H54 (cell line): ENCODE measurements at regions not wholly inside any gene's neighbourhood (a gene's known extent, or its start where the extent isn't known, plus 50 kb on each side); places are given as distances from the start of the nearest gene placed in this dataset.

Experiments used
- DNase-seq: peaks from one replicate; pipeline ENCODE4 v3.0.0; 2011; ENCODE audit warnings: low spot score, mixed read lengths; ENCODE audit not compliant: insufficient read length
- FAIRE-seq: peaks from 3 replicates; lab custom pipeline; 2011; peaks lifted over from hg19 to GRCh38; lab: Jason Lieb, UNC
- POLR2A ChIP-seq: IDR thresholded peaks from 2 replicates; pipeline ENCODE4 v1.6.1; 2011; ENCODE audit warnings: low read depth, mild to moderate bottlenecking, low read length

DNA sequence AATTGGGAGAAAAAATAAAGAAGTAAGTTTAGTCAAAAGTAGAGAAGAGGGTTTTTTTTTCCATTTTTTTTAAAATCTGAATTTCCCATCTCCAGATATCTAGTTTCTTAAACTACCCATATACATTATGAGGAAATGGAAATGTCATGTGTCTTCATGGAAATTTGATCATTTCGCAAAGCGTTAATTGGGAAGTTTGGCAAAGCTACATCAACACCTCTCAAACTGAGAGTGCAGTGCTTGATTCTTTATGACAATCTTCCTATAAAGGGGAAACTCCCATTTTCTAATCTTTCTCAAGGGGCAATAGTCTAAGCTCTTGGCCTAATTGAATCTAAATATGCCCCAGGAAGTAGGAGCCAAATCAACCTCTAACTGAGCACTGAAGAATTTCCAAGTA is 110.4 kb upstream of the INHBA start:
- no peak for TF ChIP-seq POLR2A
- no peak for FAIRE-seq
- no peak for DNase-seq

DNA sequence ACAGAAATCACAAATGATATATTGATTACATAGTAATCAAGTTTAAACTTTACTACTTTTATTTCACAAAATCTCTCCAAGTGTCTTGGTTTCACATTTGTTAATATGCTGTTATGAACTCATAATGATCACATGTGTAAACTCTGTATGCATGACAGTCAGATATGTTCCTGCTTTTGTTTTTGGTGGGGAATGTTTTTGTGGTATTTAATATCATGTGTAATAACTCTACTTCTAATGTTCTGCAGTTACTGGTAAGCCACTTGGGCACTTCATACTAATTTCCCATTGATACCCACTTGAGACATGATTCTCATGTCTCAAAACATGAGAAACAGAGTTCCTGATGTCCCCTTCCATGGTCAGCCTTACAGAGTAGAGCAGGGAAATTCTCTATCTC is 109.1 kb upstream of the INHBA start:
- DNase-seq: no peak
- no peak for TF ChIP-seq POLR2A
- no peak for FAIRE-seq

DNA sequence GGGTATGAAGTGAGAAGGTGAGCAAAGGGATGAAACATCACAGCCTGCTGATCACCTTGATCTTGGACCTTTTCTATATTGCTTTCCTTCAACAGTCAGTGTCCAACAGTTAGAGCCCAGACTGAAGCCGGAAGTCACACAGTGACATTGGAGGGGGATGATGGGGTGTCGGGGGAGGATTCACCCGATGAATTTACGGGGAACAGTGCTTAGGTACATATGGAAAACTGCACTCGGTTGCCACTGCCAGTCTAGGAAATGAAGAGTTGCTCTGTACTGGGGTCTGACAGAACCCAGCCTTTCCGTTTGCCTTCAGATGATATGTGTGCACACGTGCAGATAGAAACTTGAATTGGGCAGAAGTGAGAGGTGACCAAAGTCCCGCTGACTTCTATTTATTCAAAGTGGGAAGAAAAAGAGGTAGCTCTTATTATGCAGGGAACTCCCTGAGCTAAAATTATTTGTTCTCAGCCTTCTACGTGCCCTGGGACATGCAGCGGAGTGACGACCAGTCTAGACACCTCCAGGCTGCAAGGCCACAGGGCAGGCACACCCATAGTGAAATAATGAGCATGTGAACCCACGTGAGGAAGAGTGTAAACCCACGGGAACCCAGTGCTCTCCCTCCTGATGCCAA is 107.2 kb upstream of the INHBA start:
- FAIRE-seq (no peak), DNase-seq (no peak)
- TF ChIP-seq POLR2A: no peak

DNA sequence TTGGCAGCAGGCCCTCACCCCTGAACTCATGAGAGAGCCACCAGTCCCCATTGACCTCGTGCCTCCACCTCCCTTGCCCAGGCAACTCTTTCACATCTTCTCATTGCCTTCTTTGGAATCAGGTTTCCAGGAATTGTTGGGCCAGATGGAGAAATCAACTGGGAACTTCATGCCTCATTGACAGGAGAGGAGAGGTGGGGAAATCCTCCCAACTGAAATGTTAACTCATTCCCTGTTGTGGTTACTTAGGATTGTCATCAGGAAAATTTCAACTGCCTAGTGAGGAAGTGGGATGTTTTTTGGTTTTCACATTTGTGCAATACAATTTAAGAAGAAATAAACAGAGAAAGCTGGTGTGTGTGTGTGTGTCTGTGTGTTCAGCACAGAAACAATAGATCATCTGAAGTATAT is 106.6 kb upstream of the INHBA start:
- DNase-seq (no peak), FAIRE-seq (no peak)
- TF ChIP-seq POLR2A: no peak

DNA sequence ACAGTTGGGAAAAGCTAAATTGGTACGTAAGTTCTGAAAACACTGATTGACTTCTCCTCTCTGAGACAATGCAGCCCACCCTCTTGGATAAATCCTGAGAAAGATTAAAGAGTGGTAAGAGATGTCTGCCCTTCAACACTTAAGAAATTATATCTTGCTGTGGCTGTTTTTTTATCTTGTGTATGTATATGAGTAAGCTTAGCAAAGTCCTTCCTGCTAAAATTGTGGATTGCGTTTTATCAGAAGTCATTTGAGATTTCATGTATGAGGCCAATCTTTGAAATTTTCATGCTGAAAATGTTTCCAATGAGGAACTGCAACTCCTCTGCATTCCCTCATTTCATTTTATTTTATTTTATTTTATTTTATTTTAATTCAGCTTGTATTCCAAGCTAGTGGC is 106.2 kb upstream of the INHBA start:
- FAIRE-seq (no peak), DNase-seq (no peak)
- no peak for TF ChIP-seq POLR2A

DNA sequence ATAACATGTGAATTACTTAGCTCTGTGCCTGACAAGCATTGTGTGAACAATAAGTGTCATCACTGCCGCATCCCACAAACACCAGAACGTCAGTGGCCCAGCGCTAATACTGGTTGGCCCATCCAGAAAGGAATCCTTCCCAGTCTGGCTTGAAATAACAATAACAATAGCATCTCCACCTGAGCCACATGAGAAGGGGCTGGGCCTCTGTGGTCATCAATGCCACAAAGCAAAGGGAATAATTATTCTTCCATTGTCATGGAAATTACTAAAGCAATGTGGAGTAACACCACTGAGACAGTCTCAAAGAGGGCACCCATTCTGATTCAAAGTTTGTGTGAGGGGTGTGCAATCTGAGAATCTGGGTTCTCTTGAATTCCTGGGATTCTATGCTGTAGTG is 105.7 kb upstream of the INHBA start:
- DNase-seq (no peak), FAIRE-seq (no peak)
- no peak for TF ChIP-seq POLR2A

DNA sequence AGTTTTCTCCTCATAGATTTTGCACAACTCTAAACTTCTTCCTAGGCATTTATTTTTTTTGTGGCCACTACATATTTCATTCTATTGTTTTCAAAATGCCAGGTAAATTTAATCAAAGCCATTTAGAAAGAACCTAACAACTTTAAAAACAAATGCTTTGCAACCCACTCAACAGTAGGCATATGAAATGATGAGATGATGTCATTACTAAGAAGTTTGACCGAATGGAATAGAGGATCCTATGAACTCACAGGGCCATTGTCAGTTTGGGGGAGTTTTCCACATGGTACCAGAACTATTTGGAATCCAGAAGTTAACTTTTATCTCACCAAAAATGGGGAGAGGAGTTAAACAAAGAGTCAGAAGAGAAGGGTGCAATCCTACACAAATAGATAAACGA is 100.7 kb upstream of the INHBA start:
- TF ChIP-seq POLR2A: no peak
- FAIRE-seq: no peak
- no peak for DNase-seq

DNA sequence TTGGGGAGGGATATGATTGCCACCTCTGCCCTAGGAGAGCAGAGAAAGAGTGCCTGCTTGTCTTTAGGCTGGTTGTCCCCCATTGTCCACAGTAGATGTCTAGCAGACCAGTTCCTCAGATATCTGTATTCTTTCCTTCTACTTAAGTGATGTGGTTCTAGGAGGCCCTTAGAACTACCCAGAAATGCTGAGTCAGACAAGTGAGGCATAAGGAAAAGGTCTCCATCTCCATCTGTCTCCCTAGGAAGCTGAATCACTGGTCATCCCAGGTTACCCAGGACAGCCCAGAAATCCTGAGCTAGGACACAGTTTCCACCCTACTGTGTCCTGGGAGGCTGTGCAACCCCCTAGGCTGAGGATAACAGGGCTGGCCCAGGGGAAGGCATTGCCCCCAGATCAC is 93.4 kb upstream of the INHBA start:
- no peak for TF ChIP-seq POLR2A
- DNase-seq (no peak), FAIRE-seq (no peak)

DNA sequence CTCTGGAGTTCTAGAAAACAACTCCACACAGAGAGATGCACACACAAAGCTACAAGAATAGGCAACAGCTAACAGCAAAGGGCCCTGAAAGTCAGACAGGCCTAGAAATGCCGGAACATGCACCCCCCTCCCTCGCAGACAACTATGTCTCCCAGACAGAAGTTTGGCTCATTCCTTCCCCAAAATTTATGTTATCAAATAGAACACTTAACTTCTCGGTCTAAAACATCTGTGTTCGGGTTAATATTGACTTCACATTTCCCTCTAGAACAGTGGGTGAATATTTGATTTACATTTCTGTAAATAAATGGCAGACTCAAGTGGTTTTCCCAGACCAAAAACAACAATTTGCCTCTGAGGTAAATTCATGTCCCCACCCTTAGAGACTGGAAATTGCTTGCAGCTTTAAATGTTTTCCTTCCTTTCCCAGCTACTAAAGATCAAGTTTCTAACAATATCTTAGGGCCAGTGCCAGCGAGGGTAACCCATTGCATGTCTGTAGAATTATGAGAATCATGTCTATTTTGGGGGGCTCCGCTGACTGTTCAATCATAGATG is 92.5 kb upstream of the INHBA start:
- FAIRE-seq (no peak), DNase-seq (no peak)
- TF ChIP-seq POLR2A: no peak

DNA sequence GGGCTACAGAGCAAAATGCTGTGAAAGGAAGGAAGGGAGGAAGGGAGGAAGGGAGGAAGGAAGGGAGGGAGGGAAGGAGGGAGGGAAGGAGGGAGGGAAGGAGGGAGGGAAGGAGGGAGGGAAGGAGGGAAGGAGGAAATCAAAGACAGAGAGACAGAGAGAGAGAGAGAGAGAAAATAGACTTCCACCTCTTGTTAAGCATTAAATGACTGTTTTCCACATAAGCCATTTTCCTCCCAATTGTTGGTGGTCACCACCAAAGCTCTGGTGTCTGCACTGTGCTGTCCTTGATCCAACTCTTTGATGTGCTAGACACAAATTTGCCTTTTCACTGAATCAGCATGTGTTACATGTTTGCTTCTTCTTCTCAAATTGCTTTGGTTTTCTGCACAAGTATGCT is 90.7 kb upstream of the INHBA start:
- FAIRE-seq (no peak), DNase-seq (no peak)
- no peak for TF ChIP-seq POLR2A

DNA sequence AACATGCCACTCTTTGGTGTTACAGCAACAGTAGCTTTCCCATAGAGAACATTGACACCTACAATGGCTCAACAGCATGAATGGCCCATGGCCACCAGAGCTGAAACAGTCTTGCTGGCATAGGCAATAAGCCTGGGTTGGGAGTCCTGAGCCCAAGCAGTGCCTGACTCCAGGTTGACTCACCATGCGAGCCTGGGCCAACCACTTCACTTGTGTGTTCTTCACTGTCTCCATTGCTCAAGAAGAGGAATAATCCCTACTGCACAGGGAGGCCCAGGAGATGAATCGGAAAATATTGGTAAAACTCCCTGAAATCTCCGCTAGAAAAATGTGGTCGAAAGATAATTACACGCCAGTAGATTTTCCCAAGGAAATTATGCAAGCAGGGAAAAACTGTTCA is 89.2 kb upstream of the INHBA start:
- FAIRE-seq (no peak), DNase-seq (no peak)
- no peak for TF ChIP-seq POLR2A

DNA sequence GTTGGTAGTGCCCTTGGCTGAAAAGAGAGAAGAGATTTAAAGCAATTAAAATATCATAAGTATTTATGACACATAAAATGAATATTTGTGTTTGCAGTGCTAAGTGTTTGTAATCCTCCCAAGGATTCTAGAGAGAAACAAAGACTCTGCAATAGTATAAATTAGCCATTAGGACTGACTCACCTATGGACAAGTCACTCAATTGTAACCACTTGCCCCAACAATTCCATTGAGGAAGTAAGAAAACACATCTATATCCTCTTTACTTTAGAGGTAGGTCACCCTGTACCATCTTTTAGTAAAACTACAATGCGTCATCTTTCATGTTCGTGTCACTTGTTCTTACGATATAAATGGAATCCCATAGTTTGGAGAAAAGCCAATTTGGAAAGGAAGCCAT is 85.7 kb upstream of the INHBA start:
- FAIRE-seq: no peak
- DNase-seq: no peak
- TF ChIP-seq POLR2A: no peak

DNA sequence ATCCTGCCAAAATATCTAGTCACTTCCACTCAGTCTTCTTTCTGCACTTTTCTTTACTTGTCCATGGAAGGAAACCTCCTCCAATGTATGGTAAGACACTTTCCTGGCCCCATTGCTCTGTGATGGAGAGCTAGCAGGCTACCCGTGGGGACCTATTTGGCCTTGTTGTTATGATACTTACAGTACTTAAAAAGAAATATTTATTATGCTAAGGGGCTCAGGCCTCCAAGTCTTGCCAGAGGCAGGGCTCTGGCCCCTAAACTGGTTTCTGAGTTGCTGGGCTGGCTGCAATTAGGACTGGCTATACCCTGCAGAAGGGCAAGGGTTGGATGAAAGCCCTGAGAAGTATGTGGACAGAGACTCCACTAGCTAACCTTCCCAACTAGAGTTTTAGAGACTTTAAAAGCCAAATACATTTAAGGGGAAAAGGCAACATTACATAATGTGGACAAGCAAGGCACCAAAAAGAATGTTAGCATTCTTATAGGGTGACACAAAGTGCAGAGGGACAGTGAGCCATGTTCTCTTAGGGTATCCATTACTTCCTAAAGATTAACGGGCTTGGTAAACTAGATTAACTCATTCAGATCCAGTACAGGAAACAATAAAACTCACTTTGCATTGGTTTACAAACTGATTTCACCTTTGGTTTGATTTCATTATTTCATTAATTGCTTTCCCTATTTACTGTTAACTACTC is 84.9 kb upstream of the INHBA start:
- FAIRE-seq (no peak), DNase-seq (no peak)
- TF ChIP-seq POLR2A: no peak

DNA sequence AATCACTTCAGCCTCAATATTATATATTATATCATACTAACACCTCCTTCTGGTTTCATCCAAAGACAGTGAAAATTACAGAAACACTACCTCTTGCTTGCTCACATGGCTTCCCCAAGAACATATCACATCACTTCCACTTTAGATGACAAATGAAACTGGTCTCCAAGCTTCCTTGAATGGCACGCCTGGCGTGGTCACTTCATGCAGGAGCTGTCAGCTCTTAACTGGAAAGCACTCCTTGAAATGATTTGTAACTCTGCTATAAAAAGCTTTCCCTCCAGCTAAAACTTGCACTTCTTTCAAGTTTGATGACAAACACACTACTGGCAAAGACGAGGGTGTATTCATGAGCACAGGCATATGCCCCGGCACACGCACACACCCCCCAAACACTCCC is 84.1 kb upstream of the INHBA start:
- DNase-seq: no peak
- TF ChIP-seq POLR2A: no peak

DNA sequence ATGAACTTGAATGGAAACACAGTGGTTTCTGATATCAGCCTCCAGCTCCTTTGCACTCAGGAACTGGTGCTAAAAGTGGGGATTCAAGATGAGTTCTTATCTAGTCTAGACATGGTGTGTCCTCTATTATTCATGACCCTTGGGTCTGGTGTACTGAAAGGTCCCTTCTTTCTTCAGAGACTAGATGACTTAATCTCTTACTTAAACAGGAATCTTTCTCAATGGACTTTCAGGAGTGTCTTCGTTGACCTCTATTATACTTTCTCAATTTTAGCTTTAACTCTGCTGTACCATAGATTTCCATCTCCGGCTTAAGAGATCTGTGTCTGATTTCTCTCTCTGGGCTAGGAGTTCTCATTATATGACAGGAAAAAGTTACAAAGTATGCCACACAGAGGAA is 83.5 kb upstream of the INHBA start:
- TF ChIP-seq POLR2A: no peak
- FAIRE-seq (no peak), DNase-seq (no peak)

More for the DNA sequence above, 84.1 kb upstream of the INHBA start:
- FAIRE-seq: no peak
